Fibroblast of upper back skin (primary cell): ENCODE measurements at regions not wholly inside any gene's neighbourhood (a gene's known extent, or its start where the extent isn't known, plus 50 kb on each side); places are given as distances from the start of the nearest gene placed in this dataset.
"Not testable (repeated sequence)": the region's sequence is repeated elsewhere in the genome, so short reads cannot be mapped to it uniquely, and the experiment has no call there.

Source experiments
- DNase-seq: peaks from one replicate; pipeline ENCODE4 v3.0.0-alpha.2; 2013

DNA sequence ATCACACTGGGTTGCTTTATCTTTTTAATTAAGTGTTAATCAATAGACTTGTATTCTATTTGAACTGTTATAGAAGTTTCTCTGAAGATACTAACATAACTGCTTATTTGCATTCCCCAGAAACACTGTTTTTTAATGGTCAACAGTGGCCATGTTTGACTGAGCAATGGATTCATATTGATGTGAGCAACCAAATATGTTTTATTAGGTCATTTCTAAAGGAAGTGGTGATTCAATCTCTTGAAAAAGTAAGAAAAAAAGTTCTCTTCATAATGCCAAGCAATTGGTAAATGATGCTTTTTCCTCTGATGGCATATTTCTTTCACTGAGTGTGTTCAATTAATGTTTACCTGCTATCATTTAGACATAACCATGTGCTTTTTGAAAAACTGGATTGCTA, 593.0 kb upstream of the CITED2 start:
- DNase-seq, result no peak

DNA sequence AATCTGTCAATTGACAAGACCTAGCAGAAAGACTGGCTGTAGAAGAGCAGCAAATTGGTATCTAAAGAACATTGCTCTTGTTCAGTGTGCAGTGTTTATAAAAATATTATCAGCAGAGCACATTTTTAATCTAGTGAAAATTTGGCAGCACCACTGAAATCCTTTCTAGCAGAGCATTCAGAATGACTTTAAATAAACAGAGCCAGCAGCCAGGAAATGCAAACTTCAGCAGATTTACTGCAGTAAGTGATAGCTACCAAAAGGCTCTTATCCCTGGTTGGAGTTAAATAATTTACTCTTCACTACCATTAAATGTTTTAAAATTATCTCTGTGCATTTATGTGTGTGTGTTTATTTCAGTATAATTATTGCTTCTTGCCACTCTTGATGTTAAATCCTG, 590.9 kb upstream of the CITED2 start:
- peak; percentile 42 for DNase-seq

DNA sequence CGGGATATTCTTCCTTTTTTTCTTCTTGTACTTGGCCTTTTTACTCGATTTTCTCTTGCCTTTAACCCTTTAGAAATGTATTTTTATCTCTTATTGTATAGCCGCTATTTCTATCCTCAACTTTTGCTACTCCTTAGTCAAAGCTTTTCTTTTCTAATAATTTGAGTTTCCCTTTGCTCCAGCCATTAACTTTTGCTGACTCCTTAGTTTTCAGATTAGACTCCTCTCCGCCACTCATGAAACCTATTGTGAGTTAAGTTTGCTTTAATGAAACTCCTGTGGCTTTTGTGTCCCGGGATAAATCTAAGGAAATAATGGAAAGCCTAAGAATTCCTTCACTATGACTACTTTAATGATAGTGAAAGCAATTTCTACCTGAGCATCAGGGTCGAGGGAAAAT, 590.3 kb upstream of the CITED2 start:
- no peak for DNase-seq

DNA sequence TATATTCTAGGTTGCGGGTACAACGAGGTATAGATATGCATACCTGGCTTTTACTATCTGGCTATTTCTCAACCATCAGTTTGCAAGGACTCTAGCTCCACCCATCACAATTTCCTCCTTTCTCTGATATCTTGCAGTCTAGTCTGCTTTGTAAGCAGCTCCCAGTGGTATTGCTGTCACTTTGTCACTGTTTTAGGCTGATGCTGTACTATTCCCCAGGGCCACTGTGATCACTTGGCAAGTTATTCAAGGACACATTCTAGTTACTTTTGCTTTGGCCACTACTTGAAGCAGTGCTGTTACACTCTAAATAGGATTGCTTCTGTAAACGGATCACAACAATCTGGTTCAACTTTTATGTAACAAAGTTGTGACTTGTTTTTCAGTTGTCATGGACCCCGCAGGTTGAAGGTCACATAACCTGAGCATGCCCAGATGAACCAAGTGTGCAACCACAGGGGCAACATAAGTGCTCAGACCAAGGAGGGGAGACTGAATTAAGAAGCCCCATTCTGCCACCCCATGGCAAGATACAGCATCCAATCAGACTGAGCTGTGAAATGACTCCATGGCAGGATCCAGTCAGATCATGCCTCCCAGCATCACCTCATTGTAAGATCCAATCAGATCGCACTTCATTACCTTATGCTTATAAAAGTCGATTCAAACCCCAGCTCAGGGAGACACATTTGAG, 588.4 kb upstream of the CITED2 start:
- no peak for DNase-seq

DNA sequence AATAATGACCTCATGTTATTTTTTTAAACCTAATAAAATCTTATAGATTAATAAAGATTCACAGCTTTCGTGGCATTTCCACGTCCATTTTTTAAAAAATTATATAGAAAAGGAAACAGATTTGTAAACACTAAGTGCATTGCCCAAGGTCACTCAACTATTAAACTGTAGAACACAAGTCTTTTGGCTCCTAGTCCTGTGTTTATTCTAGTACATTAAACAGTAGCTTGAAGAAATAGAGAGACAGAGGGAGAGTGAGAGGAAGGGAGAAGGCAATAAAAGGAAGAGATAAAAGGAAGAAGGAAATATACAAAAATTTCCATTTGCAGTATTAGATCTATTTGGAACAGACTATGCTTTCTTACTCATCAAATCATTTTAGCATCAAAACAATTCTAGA, 586.7 kb upstream of the CITED2 start:
- no peak for DNase-seq

DNA sequence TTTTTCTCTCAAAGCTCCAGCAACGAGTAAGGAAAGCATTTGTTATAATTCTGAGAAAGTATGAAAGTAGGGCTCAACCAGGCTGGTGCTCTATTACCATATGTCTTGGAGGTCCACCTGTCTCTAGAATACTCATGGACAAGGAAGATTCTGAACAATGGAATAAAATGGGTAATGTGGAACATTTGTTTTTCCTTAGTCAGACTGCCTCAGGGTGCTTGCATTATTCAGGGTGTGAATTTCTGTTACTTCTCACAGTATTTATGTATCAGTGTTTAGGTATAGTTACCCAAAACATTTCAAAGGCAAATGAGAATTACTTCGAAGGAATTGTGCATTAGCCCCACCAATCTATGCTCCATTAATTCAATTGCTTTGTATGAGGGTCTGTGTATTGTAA, 586.2 kb upstream of the CITED2 start:
- no peak for DNase-seq

DNA sequence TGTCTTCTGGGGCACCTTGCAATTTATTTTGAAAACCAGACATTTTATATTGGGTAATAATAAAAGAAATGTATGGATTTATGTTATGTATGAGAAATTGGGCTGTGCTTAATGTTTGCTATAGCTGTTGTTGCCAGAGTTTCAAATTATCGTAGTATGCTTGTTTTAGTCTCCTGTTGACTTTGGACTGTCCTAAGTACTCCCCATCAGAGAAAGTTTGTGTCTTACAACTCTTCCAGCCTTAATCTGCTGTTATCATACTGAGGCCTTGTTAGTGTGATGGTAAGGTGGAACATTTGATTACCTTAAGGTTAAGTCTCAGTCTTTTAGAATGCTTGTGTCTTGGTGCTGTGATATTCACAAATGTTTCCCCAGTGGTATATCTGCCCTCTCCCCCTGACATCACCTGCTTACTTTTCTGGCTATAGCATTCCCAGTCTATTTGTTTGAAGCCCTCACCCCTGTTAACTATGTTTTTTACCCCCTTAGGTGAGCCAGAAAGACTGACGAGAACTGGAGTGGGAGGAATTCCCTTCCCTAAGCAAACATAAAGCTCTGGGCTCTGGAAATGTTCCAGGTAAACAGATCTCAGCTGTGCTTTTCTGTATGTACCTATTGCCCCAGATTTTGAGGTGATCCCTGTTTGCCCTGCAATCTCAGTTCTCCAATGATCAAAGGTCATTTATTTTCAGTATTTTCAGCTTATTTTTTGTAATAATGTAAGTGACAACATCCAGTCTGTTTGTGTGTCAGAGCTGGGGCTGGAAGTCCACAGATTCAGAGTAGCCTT, 581.1 kb upstream of the CITED2 start:
- DNase-seq, result no peak

DNA sequence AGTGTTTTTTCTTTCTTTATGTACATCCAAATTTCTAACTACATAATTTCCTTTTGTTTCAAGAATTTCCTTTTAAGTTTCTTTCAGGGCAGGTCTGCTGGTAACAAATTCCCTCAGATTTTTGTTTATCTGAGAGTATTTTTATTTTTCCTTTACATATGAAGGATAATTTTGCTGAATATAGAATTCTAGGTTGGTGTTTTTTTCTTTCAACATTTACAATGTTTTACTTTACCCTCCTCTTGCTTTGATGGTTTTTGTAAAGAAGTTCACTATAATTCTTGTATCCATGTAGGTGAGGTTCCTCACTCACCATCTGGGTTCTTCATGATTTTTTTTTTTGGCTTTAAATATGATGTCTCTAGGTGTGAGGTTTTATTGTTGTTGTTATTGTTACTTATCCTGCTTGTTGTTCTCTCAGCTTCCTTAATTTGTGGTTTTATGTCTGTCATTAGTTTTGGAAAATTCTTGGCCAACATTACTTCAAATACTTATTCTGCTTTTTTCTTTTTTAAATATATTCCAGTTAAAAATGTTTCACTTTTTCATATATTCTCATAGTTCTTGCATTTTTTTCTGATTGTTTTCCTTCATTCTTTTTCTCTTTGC, 580.1 kb upstream of the CITED2 start:
- no peak for DNase-seq

DNA sequence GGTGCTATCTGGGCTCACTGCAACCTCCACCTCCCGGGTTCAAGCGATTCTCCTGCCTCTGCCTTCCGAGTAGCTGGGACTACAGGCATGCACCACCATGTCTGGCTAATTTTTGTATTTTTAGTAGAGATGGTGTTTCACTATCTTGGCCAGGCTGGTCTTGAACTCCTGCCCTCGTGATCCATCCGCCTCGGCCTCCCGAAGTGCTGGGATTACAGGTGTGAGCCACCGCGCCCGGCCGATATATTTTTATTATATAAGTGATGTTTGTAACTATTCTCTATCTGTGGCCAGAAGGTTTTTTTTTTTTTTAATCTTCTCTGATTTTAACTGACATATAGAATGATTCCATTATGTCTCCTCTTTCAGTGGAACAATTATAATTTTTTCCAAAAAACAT, 579.3 kb upstream of the CITED2 start:
- not testable (repeated sequence) for DNase-seq

DNA sequence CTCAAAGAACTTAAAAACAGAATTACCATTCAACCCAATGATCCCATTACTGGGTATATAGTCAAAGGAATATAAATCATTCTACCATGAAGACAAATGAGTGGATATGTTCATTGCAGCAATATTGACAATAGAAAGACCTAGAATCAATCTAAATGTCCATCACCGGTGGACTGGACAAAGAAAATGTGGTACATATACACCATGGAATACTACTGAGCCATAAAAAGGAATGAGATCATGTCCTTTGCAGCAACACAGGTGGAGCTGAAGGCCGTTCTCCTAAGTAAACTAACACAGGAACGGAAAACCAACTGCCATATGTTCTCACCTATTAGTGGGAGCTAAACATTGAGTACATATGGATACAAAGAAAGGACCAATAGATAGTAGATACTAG, 576.7 kb upstream of the CITED2 start:
- no peak for DNase-seq

DNA sequence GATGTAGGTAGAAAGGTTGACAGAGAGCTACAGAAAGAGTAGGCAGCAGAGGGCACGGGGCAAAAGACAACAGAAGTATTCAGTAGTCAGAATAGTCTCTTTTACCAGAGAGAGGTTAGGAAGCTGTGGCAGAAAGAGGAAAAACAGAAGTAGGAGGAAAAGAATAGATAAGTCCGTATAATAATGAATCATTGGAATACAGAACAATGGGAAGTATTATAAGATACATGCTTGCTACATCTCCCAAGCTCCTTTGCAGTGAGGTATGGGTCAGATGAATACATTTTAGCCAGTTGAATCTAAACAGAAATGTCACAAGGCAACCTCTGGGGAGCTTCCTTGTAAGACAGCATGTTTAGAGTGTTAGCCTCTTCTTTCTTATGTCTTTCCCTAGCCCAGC, 570.5 kb upstream of the CITED2 start:
- no peak for DNase-seq

DNA sequence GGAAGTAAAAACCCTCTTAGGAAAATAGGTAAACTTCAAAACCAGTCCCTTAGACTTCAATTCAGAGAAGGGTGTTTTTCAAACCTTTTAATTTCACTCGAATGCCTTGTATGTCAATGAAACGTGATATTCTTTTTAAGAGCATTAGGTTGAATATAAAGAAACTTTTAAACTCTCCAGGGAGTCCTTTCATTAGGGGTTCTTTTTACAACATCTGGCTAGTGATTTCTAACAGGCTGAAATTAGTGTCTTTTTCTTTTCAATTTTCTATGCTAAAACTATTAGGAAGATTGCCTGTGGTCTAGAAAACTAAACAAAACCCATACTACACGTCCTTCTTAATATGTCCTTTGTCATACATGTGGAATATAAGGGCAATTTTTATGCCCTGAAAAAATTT, 569.7 kb upstream of the CITED2 start:
- DNase-seq, result no peak

DNA sequence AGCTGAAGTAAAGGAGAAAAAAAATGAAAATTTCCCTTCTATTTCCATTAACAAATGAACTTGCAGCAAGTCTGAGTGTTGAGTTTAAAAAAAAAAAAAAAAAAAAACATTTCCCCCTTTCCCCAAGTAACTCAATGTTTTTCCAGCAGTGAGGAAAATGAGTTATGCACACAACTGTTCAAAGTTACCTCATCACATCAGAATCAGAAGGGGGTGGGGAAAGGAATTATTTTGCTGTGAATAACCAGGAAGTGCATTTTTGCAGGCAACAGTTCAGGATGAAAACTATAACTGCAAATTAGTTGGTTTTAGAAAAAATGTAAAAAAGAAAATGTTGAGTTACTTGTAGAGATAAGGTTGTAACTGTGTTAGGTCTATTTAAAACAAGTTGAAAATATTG, 568.9 kb upstream of the CITED2 start:
- DNase-seq, result peak; percentile 98

DNA sequence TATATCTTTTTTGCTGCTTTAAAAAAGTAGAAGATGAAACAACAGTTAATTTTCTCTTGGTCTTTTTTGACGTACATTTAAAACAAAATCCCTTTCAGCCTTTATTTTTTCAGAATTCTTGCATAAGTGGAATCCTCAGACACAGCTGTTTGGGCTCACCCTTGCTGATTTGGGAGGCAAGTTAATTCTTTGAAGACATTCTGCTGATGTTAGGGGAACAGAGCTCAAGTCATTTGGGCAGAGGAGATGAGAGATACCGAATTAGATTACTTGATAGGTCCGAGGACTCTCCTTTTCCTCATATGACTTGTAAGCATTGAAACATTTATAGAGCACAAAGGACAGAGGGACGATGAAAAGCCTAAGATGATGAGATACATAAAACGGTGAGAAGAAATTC, 567.9 kb upstream of the CITED2 start:
- DNase-seq, result no peak

DNA sequence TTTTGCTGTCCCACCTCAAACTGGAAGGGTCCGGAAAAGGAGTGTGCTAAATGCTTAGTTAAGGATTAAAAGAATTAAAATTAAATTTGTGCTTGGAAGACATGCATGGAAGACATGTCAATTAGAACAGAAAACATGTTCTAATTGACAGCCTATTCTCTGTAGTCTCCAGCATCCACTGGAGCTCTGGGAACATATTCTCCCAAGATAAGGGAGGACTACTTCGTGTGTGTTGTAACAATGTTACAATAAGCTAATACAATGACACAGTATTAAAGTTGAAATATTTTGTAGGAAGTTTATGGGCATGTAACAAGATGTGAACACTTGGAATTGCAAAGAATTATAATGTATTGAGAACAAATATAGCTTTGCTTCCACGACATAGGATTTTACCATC, 567.4 kb upstream of the CITED2 start:
- DNase-seq, result no peak

DNA sequence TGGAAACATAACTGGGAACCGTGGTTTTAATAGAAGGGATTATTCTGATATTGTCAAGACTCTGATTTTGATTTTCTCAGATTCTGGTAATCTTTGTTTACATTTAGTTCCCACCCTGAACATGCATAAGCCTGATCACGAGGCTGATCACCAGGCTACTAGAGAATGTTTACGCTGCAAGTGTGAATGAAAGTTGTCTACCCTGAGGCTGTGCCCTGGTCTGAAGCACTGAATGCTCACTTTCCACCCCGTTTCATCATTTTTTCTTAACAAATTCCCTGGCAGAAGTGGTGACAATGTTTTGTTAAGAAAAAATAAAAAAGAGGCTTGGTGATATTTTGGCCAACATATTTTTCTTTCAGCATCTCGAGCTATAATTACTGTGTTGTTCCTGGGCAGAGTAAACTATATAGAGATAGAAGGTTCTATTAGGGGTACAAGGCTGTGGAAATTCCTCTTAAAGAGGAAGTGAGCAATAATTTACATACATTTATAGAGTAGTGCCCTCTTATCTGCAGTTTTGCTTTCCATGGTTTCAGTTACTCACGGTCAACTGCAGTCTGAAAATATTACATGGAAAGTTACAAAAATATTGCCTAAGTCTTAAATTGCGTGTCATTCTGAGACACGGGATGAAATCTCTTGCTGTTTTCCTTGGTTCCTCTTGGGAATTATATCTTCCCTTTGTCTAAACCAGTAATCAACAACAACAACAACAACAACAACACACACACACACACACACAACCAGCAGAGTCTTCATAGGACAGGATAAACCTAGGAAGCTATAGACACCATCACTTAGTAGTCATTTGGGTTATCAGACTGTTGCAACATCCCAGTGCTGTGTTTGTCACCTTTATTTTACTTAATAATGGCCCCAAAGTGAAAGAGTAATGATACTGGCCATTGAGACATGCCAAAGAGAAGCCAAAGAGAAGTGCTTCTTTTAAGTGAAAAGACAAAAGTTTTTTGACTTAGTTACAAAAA, 566.6 kb upstream of the CITED2 start:
- no peak for DNase-seq

DNA sequence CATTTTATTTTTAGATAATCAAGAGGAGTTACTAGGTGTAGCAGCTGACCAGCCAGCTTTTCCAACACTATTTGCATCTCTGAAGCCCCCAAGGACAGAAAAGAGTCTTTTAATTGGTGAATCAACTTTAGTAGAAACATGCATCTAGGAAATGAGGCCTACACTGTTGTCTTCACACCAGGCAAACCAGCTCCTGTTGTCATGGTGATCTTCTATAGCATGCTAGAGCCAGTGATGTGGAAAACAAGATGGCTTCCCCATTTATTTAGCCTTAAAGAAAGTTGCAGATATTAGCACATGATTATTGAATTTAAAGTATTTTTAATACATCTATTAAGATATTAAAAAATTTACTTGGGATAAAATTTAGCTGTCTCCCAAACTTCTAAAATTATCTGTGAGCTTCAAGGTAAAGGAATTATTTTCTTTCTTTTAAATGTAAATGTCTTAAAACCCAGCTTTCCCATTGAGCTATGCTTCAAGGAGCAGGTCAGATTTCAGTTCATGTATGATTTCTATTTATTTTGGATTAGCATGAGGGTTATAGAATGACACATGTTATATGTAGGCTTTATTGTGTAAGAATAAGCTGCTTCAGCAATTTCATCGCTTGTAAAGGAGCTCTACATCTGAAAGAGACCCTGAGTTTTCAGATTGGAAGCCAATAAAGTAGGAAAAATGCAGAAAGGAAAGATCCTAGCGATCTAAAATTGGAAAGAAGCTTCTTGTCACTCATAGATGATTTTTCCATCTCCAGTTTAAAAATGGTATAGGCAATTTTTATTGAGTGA, 564.9 kb upstream of the CITED2 start:
- no peak for DNase-seq

DNA sequence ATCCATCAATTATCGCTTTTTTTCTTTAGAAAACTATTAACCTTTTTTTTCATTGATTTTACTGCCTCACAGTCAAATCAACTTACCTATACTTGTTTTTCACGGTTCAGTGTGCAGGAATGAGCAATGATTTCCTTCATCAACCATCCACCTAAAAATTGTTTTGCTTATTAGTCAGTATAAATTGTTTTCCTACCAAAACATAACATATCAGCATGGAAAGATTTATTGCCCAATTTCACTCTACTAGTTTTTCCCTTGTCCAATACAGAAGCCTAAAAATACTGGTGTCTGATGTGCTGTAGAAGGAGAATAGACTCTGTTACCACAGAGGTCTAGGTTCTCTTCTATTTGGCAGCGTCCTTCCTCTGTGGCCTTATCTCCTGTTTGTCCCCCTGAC, 558.2 kb upstream of the CITED2 start:
- DNase-seq, result no peak

DNA sequence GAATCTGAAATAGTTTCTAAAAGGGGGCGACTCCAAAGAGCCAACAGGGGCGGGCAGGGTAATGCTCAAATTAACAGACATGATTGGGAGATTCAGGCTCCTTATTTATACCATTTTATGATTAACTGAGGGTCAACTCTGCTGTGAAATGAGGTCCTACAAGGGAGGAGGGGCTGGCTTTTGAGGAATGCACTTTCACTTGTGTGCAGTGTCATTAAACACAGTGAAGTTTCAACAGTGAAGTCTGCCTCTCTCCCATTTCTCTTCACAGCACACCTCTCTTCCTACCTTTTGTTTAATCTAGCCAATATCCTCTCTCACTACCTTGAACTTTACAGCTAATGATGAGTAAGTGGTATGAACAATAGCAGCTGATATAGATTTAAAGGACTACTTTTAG, 557.3 kb upstream of the CITED2 start:
- no peak for DNase-seq

DNA sequence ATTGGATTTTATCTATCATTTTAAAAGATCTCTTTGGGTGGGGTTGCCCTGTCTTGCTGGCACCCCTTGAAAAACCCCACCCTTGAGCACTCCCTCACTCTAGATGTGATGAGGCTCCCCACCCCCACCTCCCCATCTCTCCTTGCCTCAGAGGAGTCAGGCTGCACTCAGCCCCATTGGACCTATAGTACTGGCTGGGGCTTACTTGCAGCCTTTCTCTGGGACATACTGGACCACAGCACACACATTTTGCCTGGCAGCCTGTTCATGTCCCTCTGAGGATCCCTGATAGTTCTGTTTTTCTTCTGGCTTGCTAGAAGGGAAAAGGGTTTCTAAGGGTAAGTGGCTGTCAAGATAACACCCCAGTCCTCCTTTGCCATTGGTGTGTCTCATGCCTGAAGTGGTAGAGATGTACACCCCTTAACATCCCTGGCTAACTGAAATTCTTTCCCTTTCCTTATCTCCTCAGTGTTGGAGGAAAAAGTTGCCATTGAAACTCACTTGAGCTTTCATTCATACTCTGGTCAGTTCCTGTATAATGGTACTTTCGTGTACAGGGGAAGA, 553.4 kb upstream of the CITED2 start:
- no peak for DNase-seq

DNA sequence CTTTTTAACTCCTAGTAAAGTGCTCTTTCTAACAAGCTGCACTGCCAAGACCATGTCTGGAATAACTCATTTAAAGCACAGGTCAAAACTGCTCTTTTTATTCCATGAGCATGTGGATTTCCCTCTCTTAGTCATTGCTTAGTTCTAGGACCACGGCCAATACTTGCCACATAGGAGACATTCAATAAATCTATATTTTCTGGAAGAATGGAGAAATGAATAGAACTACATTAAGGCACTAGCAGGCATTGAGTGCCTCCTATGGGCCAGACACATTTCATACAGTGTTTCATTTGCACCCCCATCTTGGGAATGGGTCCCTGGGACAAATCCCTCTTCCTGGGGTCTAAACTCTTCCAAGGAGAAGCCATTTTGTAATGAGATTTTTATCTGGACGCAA, 552.8 kb upstream of the CITED2 start:
- DNase-seq, result peak; percentile 96

DNA sequence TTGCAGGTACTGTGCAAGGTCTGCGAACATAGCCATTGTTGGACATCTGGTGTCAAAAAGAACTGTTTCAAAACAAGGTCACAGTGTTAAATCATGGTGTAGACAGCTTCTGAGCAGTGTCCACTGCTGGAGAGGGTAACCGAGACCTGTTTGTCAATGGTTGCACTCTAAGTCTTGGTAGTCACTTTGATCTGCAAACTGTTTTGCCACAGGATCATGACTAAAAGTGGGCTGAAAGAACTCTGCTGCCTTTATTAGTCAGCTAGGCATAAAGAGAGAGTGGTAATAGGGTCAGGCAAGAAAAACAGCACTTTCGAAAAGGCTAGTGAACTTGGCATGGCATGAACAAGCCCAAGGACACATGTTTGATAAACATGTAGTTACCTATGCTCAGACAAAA, 552.3 kb upstream of the CITED2 start:
- DNase-seq, result peak; percentile 51
